GM12892 (cell line): ENCODE measurements at regions not wholly inside any gene's neighbourhood (a gene's known extent, or its start where the extent isn't known, plus 50 kb on each side); places are given as distances from the start of the nearest gene placed in this dataset.
A peak's percentile ranks its signal among the peaks of the same experiment; 100 is the strongest.

Experiments used
- DNase-seq: peaks from one replicate; pipeline ENCODE4 v3.0.0; 2011; ENCODE audit not compliant: insufficient read length
- FAIRE-seq: peaks from 2 replicates; lab custom pipeline; 2011; peaks lifted over from hg19 to GRCh38; lab: Jason Lieb, UNC
- POLR2A ChIP-seq: IDR thresholded peaks from 2 replicates; pipeline ENCODE4 v1.6.1; 2011; ENCODE audit warnings: low read depth, low read length, control low read depth
- POLR2AphosphoS5 ChIP-seq: IDR thresholded peaks from 2 replicates; pipeline ENCODE4 v1.6.1; 2011; ENCODE audit warnings: low read depth, low read length, control low read depth
- TAF1 ChIP-seq: IDR thresholded peaks from 2 replicates; pipeline ENCODE4 v1.6.1; 2011; ENCODE audit warnings: low read depth, mild to moderate bottlenecking, control low read depth, low read length, borderline replicate concordance

- no peak for DNase-seq
- peak; percentile 53 for FAIRE-seq
- no peak for TF ChIP-seq TAF1
- no peak for TF ChIP-seq POLR2A
- no peak for TF ChIP-seq POLR2AphosphoS5
These were observed 224.3 kb downstream of the ANAPC1 start for GRCh38 chr2:111659361-111660333.

- TF ChIP-seq TAF1 (no peak), POLR2A (no peak)
- no peak for DNase-seq
- no peak for FAIRE-seq
These were observed 223.2 kb downstream of the ANAPC1 start for GRCh38 chr2:111660811-111661210.

GRCh38 chr2:111661286-111661940, 222.6 kb downstream of the ANAPC1 start:
- no peak for TF ChIP-seq POLR2A
- DNase-seq: no peak
- no peak for FAIRE-seq

- TF ChIP-seq TAF1: no peak
- TF ChIP-seq POLR2A: no peak
- no peak for TF ChIP-seq POLR2AphosphoS5
- DNase-seq (no peak), FAIRE-seq (no peak)
These were observed 221.8 kb downstream of the ANAPC1 start for GRCh38 chr2:111662039-111662770.

GRCh38 chr2:111662771-111663470, 221.1 kb downstream of the ANAPC1 start:
- TF ChIP-seq POLR2A (no peak), TAF1 (no peak), POLR2AphosphoS5 (no peak)
- peak; percentile 40 for FAIRE-seq
- DNase-seq: peak; percentile 47

- TF ChIP-seq TAF1 (no peak), POLR2AphosphoS5 (no peak), POLR2A (no peak)
- DNase-seq (no peak), FAIRE-seq (no peak)
These were observed 220.3 kb downstream of the ANAPC1 start for GRCh38 chr2:111663471-111664274.

- TF ChIP-seq TAF1 (no peak), POLR2A (no peak), POLR2AphosphoS5 (no peak)
These were observed 219.6 kb downstream of the ANAPC1 start for GRCh38 chr2:111664275-111664850.

GRCh38 chr2:111665011-111665410, 219.0 kb downstream of the ANAPC1 start:
- TF ChIP-seq POLR2A: no peak
- no peak for TF ChIP-seq TAF1
- TF ChIP-seq POLR2AphosphoS5: no peak
- FAIRE-seq (no peak), DNase-seq (no peak)

More at GRCh38 chr2:111664275-111664850, 219.6 kb downstream of the ANAPC1 start:
- DNase-seq: no peak
- FAIRE-seq: no peak

- FAIRE-seq (no peak), DNase-seq (no peak)
- no peak for TF ChIP-seq POLR2A
- TF ChIP-seq POLR2AphosphoS5: no peak
- TF ChIP-seq TAF1: no peak
These were observed 218.4 kb downstream of the ANAPC1 start for GRCh38 chr2:111665551-111666116.

GRCh38 chr2:111666160-111666559, 217.8 kb downstream of the ANAPC1 start:
- TF ChIP-seq TAF1 (no peak), POLR2A (no peak), POLR2AphosphoS5 (no peak)
- DNase-seq (no peak), FAIRE-seq (no peak)
